PC-3 (cell line): ENCODE measurements at regions not wholly inside any gene's neighbourhood (a gene's known extent, or its start where the extent isn't known, plus 50 kb on each side); places are given as distances from the start of the nearest gene placed in this dataset.
"Not testable (repeated sequence)": the region's sequence is repeated elsewhere in the genome, so short reads cannot be mapped to it uniquely, and the experiment has no call there.

Experiments used
- CTCF ChIP-seq: fragments of 300-600 bp; sonication (generic); conservative IDR thresholded peaks from 2 replicates; pipeline ENCODE4 v1.5.1; 2017; ENCODE audit warnings: antibody characterized with exemption, low read depth, mild to moderate bottlenecking, low read length
- EZH2 ChIP-seq: fragments of 300-600 bp; sonication (generic); IDR thresholded peaks from one replicate; pipeline ENCODE4 v1.6.1; 2017; ENCODE audit warnings: antibody characterized with exemption, mild to moderate bottlenecking, low read length; ENCODE audit not compliant: unreplicated experiment
- EZH2phosphoT487 ChIP-seq: fragments of 300-600 bp; sonication (generic); IDR thresholded peaks from 2 replicates; pipeline ENCODE4 v1.6.1; 2018; ENCODE audit warnings: mild to moderate bottlenecking, antibody characterized with exemption, low read length, borderline replicate concordance

- not testable (repeated sequence) for TF ChIP-seq CTCF, EZH2, EZH2phosphoT487
These were observed 813.1 kb downstream of the CCSER2 start for GRCh38 chr10:85141520-85141919.
